GM12891 (cell line): ENCODE measurements at regions not wholly inside any gene's neighbourhood (a gene's known extent, or its start where the extent isn't known, plus 50 kb on each side); places are given as distances from the start of the nearest gene placed in this dataset.

Source experiments
- PAX5 ChIP-seq: IDR thresholded peaks from 2 replicates; pipeline ENCODE4 v1.6.1; 2011; ENCODE audit warnings: low read length, moderate library complexity, mild to moderate bottlenecking; ENCODE audit not compliant: insufficient read depth, severe bottlenecking
- POLR2A ChIP-seq: IDR thresholded peaks from 2 replicates; pipeline ENCODE4 v1.6.1; 2011; ENCODE audit warnings: low read depth, low read length, control low read depth
- POLR2AphosphoS5 ChIP-seq: IDR thresholded peaks from 2 replicates; pipeline ENCODE4 v1.6.1; 2011; ENCODE audit warnings: low read depth, low read length, control low read depth
- POU2F2 ChIP-seq: IDR thresholded peaks from 2 replicates; pipeline ENCODE4 v1.6.1; 2011; ENCODE audit warnings: low read depth, mild to moderate bottlenecking, control low read depth, low read length, moderate library complexity
- SPI1 ChIP-seq: IDR thresholded peaks from 2 replicates; pipeline ENCODE4 v1.6.1; 2011; ENCODE audit warnings: low read depth, low read length, control low read depth
- TAF1 ChIP-seq: IDR thresholded peaks from 2 replicates; pipeline ENCODE4 v1.6.1; 2011; ENCODE audit warnings: low read depth, low read length, control low read depth

DNA sequence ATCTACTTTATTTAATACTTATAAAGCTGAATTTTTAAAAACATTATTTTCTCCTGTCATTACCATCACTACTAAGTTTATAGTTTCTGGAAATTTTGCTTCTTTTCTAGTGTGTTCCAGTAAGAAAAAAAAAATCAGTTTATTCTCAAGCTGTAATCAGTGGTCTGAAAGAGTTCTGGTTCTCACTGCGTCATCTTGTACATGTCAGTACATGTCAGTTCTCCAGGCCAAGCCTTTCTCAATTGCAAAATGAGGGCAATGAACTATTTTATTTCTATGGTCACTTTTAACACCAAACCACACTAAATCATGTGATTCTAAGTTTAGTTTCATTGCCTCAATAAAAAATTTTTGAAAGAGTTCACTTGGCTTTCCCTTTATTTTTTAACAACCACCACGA is 468.9 kb upstream of the LRFN5 start:
- no peak for TF ChIP-seq POLR2A
- no peak for TF ChIP-seq POLR2AphosphoS5
- no peak for TF ChIP-seq SPI1
- no peak for TF ChIP-seq TAF1
- no peak for TF ChIP-seq PAX5
- no peak for TF ChIP-seq POU2F2
